ENCODE measurements at regions not wholly inside any gene's neighbourhood (a gene's known extent, or its start where the extent isn't known, plus 50 kb on each side); places are given as distances from the start of the nearest gene placed in this dataset.

GRCh38 chr2:111656436-111656835, 227.6 kb downstream of the ANAPC1 start:
- Histone ChIP-seq H3K4me3 (ENCODE audit: low read length) (no peak overlapping the region), H3K79me2 (ENCODE audit: control insufficient read depth, low read length) (no peaks in the 10 kb centered on the region), H3K4me2 (ENCODE audit: low read length) (no peak overlapping the region), H3F3A (ENCODE audit: control insufficient read depth, insufficient read depth) (no peaks in the 10 kb centered on the region), H3K36me3 (ENCODE audit: control insufficient read depth, low read length) (no peaks in the 10 kb centered on the region), H3K9me3 (ENCODE audit: control insufficient read depth, insufficient read depth, low read length) (no peaks in the 10 kb centered on the region), H3K4me1 (ENCODE audit: control insufficient read depth, low read length) (peaks cover 11% of the 10 kb centered on the region), H3K9me2 (replicated peaks; ENCODE audit: control insufficient read depth, low read length) (no peaks in the 10 kb centered on the region), H4K20me1 (ENCODE audit: control insufficient read depth, insufficient read depth, low read depth, low read length) (no peaks in the 10 kb centered on the region), H3K27me3 (ENCODE audit: control insufficient read depth, low read length) (no peaks in the 10 kb centered on the region), H3K27ac (ENCODE audit: low read depth, low read length) (no peak overlapping the region)
- TF ChIP-seq CTCF (IDR thresholded peaks at IDR 0.05; ENCODE audit: low read depth, low read length, poor library complexity, severe bottlenecking) (no peak), EZH2phosphoT487 (IDR thresholded peaks at IDR 0.05; ENCODE audit: borderline replicate concordance, low read length) (no peak)

GRCh38 chr2:111656894-111657293, 227.1 kb downstream of the ANAPC1 start:
- Histone ChIP-seq H3K4me1 (ENCODE audit: control insufficient read depth, low read length) (peaks cover 11% of the 10 kb centered on the region), H3K27ac (ENCODE audit: low read depth, low read length) (no peak overlapping the region), H3F3A (ENCODE audit: control insufficient read depth, insufficient read depth) (no peaks in the 10 kb centered on the region), H3K9me2 (replicated peaks; ENCODE audit: control insufficient read depth, low read length) (no peaks in the 10 kb centered on the region), H3K4me3 (ENCODE audit: low read length) (no peak overlapping the region), H3K27me3 (ENCODE audit: control insufficient read depth, low read length) (no peaks in the 10 kb centered on the region), H3K9me3 (ENCODE audit: control insufficient read depth, insufficient read depth, low read length) (no peaks in the 10 kb centered on the region), H4K20me1 (ENCODE audit: control insufficient read depth, insufficient read depth, low read depth, low read length) (no peaks in the 10 kb centered on the region), H3K79me2 (ENCODE audit: control insufficient read depth, low read length) (no peaks in the 10 kb centered on the region), H3K36me3 (ENCODE audit: control insufficient read depth, low read length) (no peaks in the 10 kb centered on the region), H3K4me2 (ENCODE audit: low read length) (no peak overlapping the region)
- no peak for TF ChIP-seq EZH2phosphoT487 (IDR thresholded peaks at IDR 0.05; ENCODE audit: borderline replicate concordance, low read length)
- TF ChIP-seq CTCF (IDR thresholded peaks at IDR 0.05; ENCODE audit: low read depth, low read length, poor library complexity, severe bottlenecking): no peak

- Histone ChIP-seq H4K20me1 (ENCODE audit: control insufficient read depth, insufficient read depth, low read depth, low read length) (no peaks in the 10 kb centered on the region), H3K9me3 (ENCODE audit: control insufficient read depth, insufficient read depth, low read length) (no peaks in the 10 kb centered on the region), H3K9me2 (replicated peaks; ENCODE audit: control insufficient read depth, low read length) (no peaks in the 10 kb centered on the region), H3F3A (ENCODE audit: control insufficient read depth, insufficient read depth) (no peaks in the 10 kb centered on the region), H3K27ac (ENCODE audit: low read depth, low read length) (no peak overlapping the region), H3K4me2 (ENCODE audit: low read length) (no peak overlapping the region), H3K79me2 (ENCODE audit: control insufficient read depth, low read length) (no peaks in the 10 kb centered on the region), H3K36me3 (ENCODE audit: control insufficient read depth, low read length) (no peaks in the 10 kb centered on the region), H3K4me1 (ENCODE audit: control insufficient read depth, low read length) (peaks cover 14% of the 10 kb centered on the region), H3K4me3 (ENCODE audit: low read length) (no peak overlapping the region), H3K27me3 (ENCODE audit: control insufficient read depth, low read length) (no peaks in the 10 kb centered on the region)
- no peak for TF ChIP-seq EZH2phosphoT487 (IDR thresholded peaks at IDR 0.05; ENCODE audit: borderline replicate concordance, low read length)
- no peak for TF ChIP-seq CTCF (IDR thresholded peaks at IDR 0.05; ENCODE audit: low read depth, low read length, poor library complexity, severe bottlenecking)
Measured at GRCh38 chr2:111657351-111657975, 226.5 kb downstream of the ANAPC1 start.

All from DOHH2 (cell line).